ENCODE measurements at regions not wholly inside any gene's neighbourhood (a gene's known extent, or its start where the extent isn't known, plus 50 kb on each side); places are given as distances from the start of the nearest gene placed in this dataset.

- TF ChIP-seq, protein P1, sequence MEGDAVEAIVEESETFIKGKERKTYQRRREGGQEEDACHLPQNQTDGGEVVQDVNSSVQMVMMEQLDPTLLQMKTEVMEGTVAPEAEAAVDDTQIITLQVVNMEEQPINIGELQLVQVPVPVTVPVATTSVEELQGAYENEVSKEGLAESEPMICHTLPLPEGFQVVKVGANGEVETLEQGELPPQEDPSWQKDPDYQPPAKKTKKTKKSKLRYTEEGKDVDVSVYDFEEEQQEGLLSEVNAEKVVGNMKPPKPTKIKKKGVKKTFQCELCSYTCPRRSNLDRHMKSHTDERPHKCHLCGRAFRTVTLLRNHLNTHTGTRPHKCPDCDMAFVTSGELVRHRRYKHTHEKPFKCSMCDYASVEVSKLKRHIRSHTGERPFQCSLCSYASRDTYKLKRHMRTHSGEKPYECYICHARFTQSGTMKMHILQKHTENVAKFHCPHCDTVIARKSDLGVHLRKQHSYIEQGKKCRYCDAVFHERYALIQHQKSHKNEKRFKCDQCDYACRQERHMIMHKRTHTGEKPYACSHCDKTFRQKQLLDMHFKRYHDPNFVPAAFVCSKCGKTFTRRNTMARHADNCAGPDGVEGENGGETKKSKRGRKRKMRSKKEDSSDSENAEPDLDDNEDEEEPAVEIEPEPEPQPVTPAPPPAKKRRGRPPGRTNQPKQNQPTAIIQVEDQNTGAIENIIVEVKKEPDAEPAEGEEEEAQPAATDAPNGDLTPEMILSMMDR (IDR thresholded peaks at IDR 0.05; ENCODE audit: poor library complexity, severe bottlenecking) = no peak
- no peak for TF ChIP-seq EZH2 (IDR thresholded peaks at IDR 0.05; ENCODE audit: borderline replicate concordance, insufficient read depth, low read length, poor library complexity, severe bottlenecking)
- no peak for TF ChIP-seq REST (IDR thresholded peaks at IDR 0.05; ENCODE audit: borderline replicate concordance)
These were observed 263.5 kb downstream of the SPATA31D1 start for GRCh38 chr9:82252116-82252515.
